Transverse colon (tissue), 4 donors: ENCODE measurements at regions not wholly inside any gene's neighbourhood (a gene's known extent, or its start where the extent isn't known, plus 50 kb on each side); places are given as distances from the start of the nearest gene placed in this dataset.

Experiments
- DNase-seq: peaks from one replicate; pipeline ENCODE4 v3.0.0-alpha.2; 2019
- H3K27ac ChIP-seq, 4 donors: fragments of 200-600 bp; sonication (generic); 2 replicates each; pipeline ENCODE4 v1.5.1; 2016 to 2018; ENCODE audit warnings: inconsistent platforms in 4 of 4
- H3K27me3 ChIP-seq: fragments of 200-600 bp; sonication (generic); 2 replicates; pipeline ENCODE4 v1.5.1; 2017; ENCODE audit warnings: inconsistent platforms
- H3K36me3 ChIP-seq, 4 donors: fragments of 200-600 bp; sonication (generic); 2 replicates each; pipeline ENCODE4 v1.5.1; 2017 to 2019; ENCODE audit warnings: inconsistent platforms in 4 of 4
- H3K4me1 ChIP-seq, 4 donors: fragments of 200-600 bp; sonication (generic); 2 replicates each; pipeline ENCODE4 v1.5.1; 2017 to 2020; ENCODE audit warnings: inconsistent platforms in 4 of 4
- H3K4me3 ChIP-seq, 4 donors: fragments of 200-600 bp; sonication (generic); 1 replicate in 1 of 4; 2 replicates in 3 of 4; pipeline versions ENCODE4 v1.5.1 to v1.6.1; 2017 to 2019; ENCODE audit warnings: inconsistent platforms in 4 of 4
- H3K9me3 ChIP-seq, 2 donors: fragments of 200-600 bp; sonication (generic); 2 replicates each; pipeline ENCODE4 v1.5.1; 2017 to 2019; ENCODE audit warnings: inconsistent platforms in 2 of 2
- CTCF ChIP-seq, 5 experiments: fragments of 200-600 bp in 3 of 5; fragments of 450-650 bp in 2 of 5; sonication (generic) in 3 of 5; IDR thresholded peaks; 1 replicate in 2 of 5; 2 replicates in 3 of 5; pipeline ENCODE4 v1.5.1; 2016 to 2017; ENCODE audit warnings: antibody characterized with exemption in 5 of 5, inconsistent platforms in 3 of 5, mild to moderate bottlenecking in 2 of 5, moderate library complexity in 1 of 5
- EP300 ChIP-seq: sonication (generic); formaldehyde crosslinking; IDR thresholded peaks from one replicate; pipeline ENCODE4 v1.6.1; 2017; ENCODE audit warnings: antibody characterized with exemption, low read depth
- POLR2A ChIP-seq: fragments of 450-650 bp; IDR thresholded peaks from one replicate; pipeline ENCODE4 v1.6.1; 2016; ENCODE audit warnings: antibody characterized with exemption, mild to moderate bottlenecking, moderate library complexity
- POLR2AphosphoS5 ChIP-seq, 3 donors: sonication (generic); formaldehyde crosslinking; IDR thresholded peaks; one replicate each; pipeline ENCODE4 v1.6.1; 2016; ENCODE audit warnings: antibody characterized with exemption in 3 of 3
- WGBS, 2 donors: methylation state at CpG; one replicate each; pipeline ENCODE4 v1.1.5; 2018; ENCODE audit warnings: low coverage in 1 of 2; 5-methylcytosine and 5-hydroxymethylcytosine counted together
- in situ Hi-C, 4 donors: fragments of 200-750 bp; cut with MboI; loops; one replicate each; pipeline versions ENCODE4 v1.15.0 to v1.15.1; 2017; ENCODE audit warnings: low sequenced_read_pairs in 3 of 4, low pct_ligation_motif_present in 1 of 4, low pct_unique_long_range_greater_than_20kb in 1 of 4
- intact Hi-C: fragments of 100-400 bp; cut with DNase I; formaldehyde crosslinking; loops from one replicate; pipeline ENCODE4 v1.15.1; 2023; ENCODE audit warnings: low total_unique reads

DNA sequence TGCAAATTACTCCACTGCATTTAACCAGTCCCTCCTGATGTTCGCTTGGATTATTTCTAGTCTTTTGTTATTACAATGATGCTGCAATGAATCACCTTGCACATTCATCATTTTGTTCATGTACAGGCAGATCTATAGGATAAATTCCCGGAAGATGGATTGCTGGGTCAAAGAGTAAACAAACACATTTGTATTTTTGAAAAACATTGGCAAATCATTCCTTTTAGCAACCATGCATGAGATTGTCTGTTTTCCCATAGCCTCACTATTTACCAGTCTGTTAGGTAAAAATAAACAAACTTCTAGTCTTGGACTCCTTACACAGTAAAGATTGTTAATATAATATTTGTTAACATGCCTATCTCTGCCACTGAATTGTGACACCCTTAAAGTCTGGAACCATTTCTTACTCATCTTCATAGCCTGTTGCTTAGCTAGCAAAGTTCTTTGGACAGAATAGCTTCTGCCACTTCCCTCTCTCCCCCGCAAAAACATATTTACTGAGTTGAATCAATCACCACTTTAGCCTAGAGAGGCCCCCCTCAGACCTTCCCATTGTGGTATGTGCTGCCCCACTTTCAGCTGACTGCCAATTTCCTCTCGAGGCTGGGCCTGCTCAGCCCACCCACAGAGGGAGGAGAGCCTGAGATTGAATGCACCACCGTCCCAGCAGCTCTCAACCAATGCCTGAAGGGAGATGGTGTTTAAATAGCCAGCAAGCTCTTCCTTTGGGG lies 108.4 kb upstream of the ATXN3L start:
- no peaks in the 10 kb centered on the region for H3K27me3 ChIP-seq
- no peak for DNase-seq
- H3K4me3 ChIP-seq: no peak overlapping the region
- H3K36me3 ChIP-seq: no peaks in the 10 kb centered on the region
- WGBS, 2 donors: 50 to 81% methylated on average over 2 to 5 of the region's 5 CpGs
- in situ Hi-C loops: no loop called here
- no peak overlapping the region for H3K27ac ChIP-seq
- no peaks in the 10 kb centered on the region for H3K9me3 ChIP-seq
- no peak for TF ChIP-seq EP300
- TF ChIP-seq POLR2AphosphoS5 (IDR thresholded peaks at IDR 0.05): no peak
- intact Hi-C loops: no loop called here
- H3K4me1 ChIP-seq: peaks cover 0 to 3% (median 1%) of the 10 kb centered on the region in 4 donors

- Histone ChIP-seq H3K27ac (no peak overlapping the region), H3K4me3 (no peak overlapping the region), H3K27me3 (no peaks in the 10 kb centered on the region), H3K4me1 (peaks cover 0 to 3% (median 1%) of the 10 kb centered on the region in 4 donors), H3K9me3 (no peaks in the 10 kb centered on the region), H3K36me3 (no peaks in the 10 kb centered on the region)
- TF ChIP-seq EP300 (no peak), CTCF (IDR thresholded peaks at IDR 0.05) (no peak), POLR2AphosphoS5 (IDR thresholded peaks at IDR 0.05) (no peak), POLR2A (no peak)
- in situ Hi-C loops: no loop called here
- WGBS, 2 donors: 70 to 80% methylated on average over 1 to 5 of the region's 5 CpGs
- DNase-seq: no peak
- intact Hi-C loops: no loop called here
Measured at GRCh38 chrX:13427441-13428052, 107.7 kb upstream of the ATXN3L start.

- H3K4me3 ChIP-seq: no peak overlapping the region
- H3K27ac ChIP-seq: no peak overlapping the region
- TF ChIP-seq EP300 (no peak), POLR2AphosphoS5 (IDR thresholded peaks at IDR 0.05) (no peak), POLR2A (no peak), CTCF (IDR thresholded peaks at IDR 0.05) (no peak)
- H3K27me3 ChIP-seq: no peaks in the 10 kb centered on the region
- intact Hi-C loops: no loop called here
- no peaks in the 10 kb centered on the region for H3K4me1 ChIP-seq
- 73% methylated on average over 4 of the region's 4 CpGs; no CpG with 5 or more reads in 1 of the 2 donors for WGBS, 2 donors
- H3K36me3 ChIP-seq: no peaks in the 10 kb centered on the region
- H3K9me3 ChIP-seq: no peaks in the 10 kb centered on the region
- in situ Hi-C loops: no loop called here
- DNase-seq: no peak
Measured at GRCh38 chrX:13420545-13421183, 100.8 kb upstream of the ATXN3L start.

DNA sequence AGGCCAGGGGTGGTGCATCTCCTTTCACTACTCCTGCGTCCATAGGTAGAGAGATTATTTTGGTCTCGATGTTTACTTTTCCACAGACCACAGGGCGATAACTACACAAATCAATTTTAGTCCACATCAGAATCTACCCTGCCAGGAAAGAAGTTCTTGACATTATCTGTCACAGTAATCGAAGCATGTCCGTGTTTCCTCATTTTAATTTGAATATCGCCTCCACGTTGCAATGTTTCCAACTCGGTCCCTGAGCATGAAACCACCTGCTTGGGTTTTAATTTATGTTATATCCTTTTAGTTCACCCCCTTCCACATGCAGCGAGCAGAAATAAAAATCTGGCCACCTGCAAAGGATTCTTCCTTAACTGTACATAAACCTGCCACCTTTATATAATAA lies 100.1 kb upstream of the ATXN3L start:
- H3K9me3 ChIP-seq: no peaks in the 10 kb centered on the region
- no peaks in the 10 kb centered on the region for H3K4me1 ChIP-seq
- intact Hi-C loops (no loop called here), in situ Hi-C loops (no loop called here)
- H3K27ac ChIP-seq: no peak overlapping the region
- H3K36me3 ChIP-seq: no peaks in the 10 kb centered on the region
- DNase-seq: no peak
- H3K4me3 ChIP-seq: no peak overlapping the region
- TF ChIP-seq POLR2AphosphoS5 (IDR thresholded peaks at IDR 0.05) (no peak), CTCF (IDR thresholded peaks at IDR 0.05) (no peak), EP300 (no peak), POLR2A (no peak)
- no peaks in the 10 kb centered on the region for H3K27me3 ChIP-seq
- 79 to 87% methylated on average over 3 to 9 of the region's 9 CpGs for WGBS, 2 donors
